Neural crest cell (in vitro differentiated cells): ENCODE measurements at regions not wholly inside any gene's neighbourhood (a gene's known extent, or its start where the extent isn't known, plus 50 kb on each side); places are given as distances from the start of the nearest gene placed in this dataset.

Experiments
- DNase-seq: peaks from one replicate; pipeline ENCODE4 v3.0.0; 2021; ENCODE audit warnings: low read depth, mixed read lengths, low spot score
- H3K27ac Mint-ChIP-seq: one replicate; pipeline ENCODE4 v1.8.0; 2021; ENCODE audit warnings: mild to moderate bottlenecking, mixed read lengths; ENCODE audit not compliant: unreplicated experiment
- H3K27me3 Mint-ChIP-seq: 2 replicates; pipeline ENCODE4 v1.8.0; 2021; ENCODE audit warnings: low read depth, mild to moderate bottlenecking, mixed read lengths
- H3K36me3 Mint-ChIP-seq: 2 replicates; pipeline ENCODE4 v1.8.0; 2021; ENCODE audit warnings: low read depth, mild to moderate bottlenecking, mixed read lengths
- H3K4me1 Mint-ChIP-seq: 2 replicates; pipeline ENCODE4 v1.8.0; 2021; ENCODE audit warnings: mixed read lengths
- H3K4me3 Mint-ChIP-seq: one replicate; pipeline ENCODE4 v1.8.0; 2021; ENCODE audit warnings: mild to moderate bottlenecking, mixed read lengths
- H3K9me3 Mint-ChIP-seq: 2 replicates; pipeline ENCODE4 v1.8.0; 2021; ENCODE audit warnings: mixed read lengths
- CTCF ChIP-seq: fragments of 200-600 bp; sonication (generic); conservative IDR thresholded peaks from 2 replicates; pipeline ENCODE4 v1.5.0; 2021; ENCODE audit warnings: antibody characterized with exemption, mild to moderate bottlenecking

- H3K4me1 Mint-ChIP-seq = peaks cover 4% of the 10 kb centered on the region
Observed at GRCh38 chr4:89587364-89587763, 249.6 kb downstream of the SNCA start.

GRCh38 chr4:89586864-89587263 is 250.1 kb downstream of the SNCA start:
- Mint-ChIP-seq H3K27ac (no peak overlapping the region), H3K27me3 (no peaks in the 10 kb centered on the region), H3K36me3 (no peaks in the 10 kb centered on the region), H3K4me1 (peaks cover 4% of the 10 kb centered on the region), H3K4me3 (no peak overlapping the region), H3K9me3 (peaks cover 6% of the 10 kb centered on the region)
- DNase-seq = no peak
- peak; percentile 48 for TF ChIP-seq CTCF

More at GRCh38 chr4:89587364-89587763, 249.6 kb downstream of the SNCA start:
- Mint-ChIP-seq H3K4me3 (no peak overlapping the region), H3K36me3 (no peaks in the 10 kb centered on the region), H3K27ac (no peak overlapping the region), H3K9me3 (peaks cover 3% of the 10 kb centered on the region), H3K27me3 (no peaks in the 10 kb centered on the region)
- no peak for TF ChIP-seq CTCF
- DNase-seq = no peak

GRCh38 chr4:89586318-89586717 is 250.6 kb downstream of the SNCA start:
- TF ChIP-seq CTCF = no peak
- H3K27ac Mint-ChIP-seq = no peak overlapping the region
- no peaks in the 10 kb centered on the region for H3K27me3 Mint-ChIP-seq
- H3K4me1 Mint-ChIP-seq = peaks cover 4% of the 10 kb centered on the region
- no peaks in the 10 kb centered on the region for H3K36me3 Mint-ChIP-seq
- DNase-seq = no peak
- H3K9me3 Mint-ChIP-seq = peaks cover 6% of the 10 kb centered on the region
- H3K4me3 Mint-ChIP-seq = no peak overlapping the region

- no peaks in the 10 kb centered on the region for H3K36me3 Mint-ChIP-seq
- H3K27ac Mint-ChIP-seq = no peak overlapping the region
Observed at GRCh38 chr4:89582756-89583505, 254.0 kb downstream of the SNCA start.

GRCh38 chr4:89579771-89580170 is 257.2 kb downstream of the SNCA start:
- TF ChIP-seq CTCF = no peak
- Mint-ChIP-seq H3K36me3 (peaks cover 3% of the 10 kb centered on the region), H3K4me1 (no peaks in the 10 kb centered on the region)

More at GRCh38 chr4:89582756-89583505, 254.0 kb downstream of the SNCA start:
- Mint-ChIP-seq H3K9me3 (peaks cover 9% of the 10 kb centered on the region), H3K4me1 (peaks cover 4% of the 10 kb centered on the region), H3K27me3 (no peaks in the 10 kb centered on the region), H3K4me3 (no peak overlapping the region)
- DNase-seq = no peak
- no peak for TF ChIP-seq CTCF

More at GRCh38 chr4:89579771-89580170, 257.2 kb downstream of the SNCA start:
- Mint-ChIP-seq H3K4me3 (no peak overlapping the region), H3K27me3 (peaks cover 3% of the 10 kb centered on the region), H3K27ac (no peak overlapping the region), H3K9me3 (peaks cover 17% of the 10 kb centered on the region)
- no peak for DNase-seq
